GM18519 (cell line): ENCODE measurements at regions not wholly inside any gene's neighbourhood (a gene's known extent, or its start where the extent isn't known, plus 50 kb on each side); places are given as distances from the start of the nearest gene placed in this dataset.
"Not testable (repeated sequence)": the region's sequence is repeated elsewhere in the genome, so short reads cannot be mapped to it uniquely, and the experiment has no call there.

Source experiments
- ATAC-seq: cut with Tn5 transposase; IDR thresholded peaks from one replicate; pipeline ENCODE4 v1.9.1; 2021; ENCODE audit warnings: mild to moderate bottlenecking, moderate library complexity; ENCODE audit not compliant: unreplicated experiment, low FRiP score

DNA sequence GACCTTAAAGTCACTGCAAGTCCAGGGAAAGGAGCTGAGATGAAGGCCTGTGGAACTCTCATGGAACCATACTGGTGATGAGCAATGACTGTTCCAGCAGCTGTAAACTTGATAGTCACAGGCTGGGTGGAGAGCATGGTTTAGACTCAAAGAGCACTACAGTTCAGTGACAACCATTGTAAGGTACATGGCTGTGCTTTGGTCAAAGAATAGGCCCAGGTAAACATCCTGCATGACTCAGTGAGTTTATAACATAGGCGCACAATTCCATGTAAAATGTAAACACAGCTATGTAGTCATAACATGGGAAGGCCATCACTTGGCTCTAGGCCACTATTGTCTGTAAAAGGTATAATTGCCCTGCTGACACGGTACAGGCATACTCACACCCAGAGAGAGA is 119.3 kb upstream of the FSCB start:
- no peak for ATAC-seq

DNA sequence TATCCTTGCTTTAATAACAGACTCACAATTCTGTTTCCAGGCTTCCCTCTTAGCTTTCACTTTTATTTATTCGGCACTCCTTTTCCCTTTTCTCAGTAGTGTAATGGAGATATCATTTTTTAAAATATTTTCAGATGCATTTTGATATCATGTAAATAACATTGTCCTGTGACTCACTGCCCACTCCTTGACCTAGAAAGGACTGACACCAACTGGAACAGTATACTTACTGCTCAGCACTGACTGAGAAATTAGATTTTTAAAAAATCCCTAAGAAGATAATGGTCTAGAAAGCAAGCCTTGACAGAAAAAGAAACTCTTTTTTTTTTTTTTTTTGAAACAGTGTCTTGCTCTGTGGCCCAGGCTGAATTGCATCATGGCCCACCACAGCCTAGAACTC is 118.0 kb upstream of the FSCB start:
- no peak for ATAC-seq

DNA sequence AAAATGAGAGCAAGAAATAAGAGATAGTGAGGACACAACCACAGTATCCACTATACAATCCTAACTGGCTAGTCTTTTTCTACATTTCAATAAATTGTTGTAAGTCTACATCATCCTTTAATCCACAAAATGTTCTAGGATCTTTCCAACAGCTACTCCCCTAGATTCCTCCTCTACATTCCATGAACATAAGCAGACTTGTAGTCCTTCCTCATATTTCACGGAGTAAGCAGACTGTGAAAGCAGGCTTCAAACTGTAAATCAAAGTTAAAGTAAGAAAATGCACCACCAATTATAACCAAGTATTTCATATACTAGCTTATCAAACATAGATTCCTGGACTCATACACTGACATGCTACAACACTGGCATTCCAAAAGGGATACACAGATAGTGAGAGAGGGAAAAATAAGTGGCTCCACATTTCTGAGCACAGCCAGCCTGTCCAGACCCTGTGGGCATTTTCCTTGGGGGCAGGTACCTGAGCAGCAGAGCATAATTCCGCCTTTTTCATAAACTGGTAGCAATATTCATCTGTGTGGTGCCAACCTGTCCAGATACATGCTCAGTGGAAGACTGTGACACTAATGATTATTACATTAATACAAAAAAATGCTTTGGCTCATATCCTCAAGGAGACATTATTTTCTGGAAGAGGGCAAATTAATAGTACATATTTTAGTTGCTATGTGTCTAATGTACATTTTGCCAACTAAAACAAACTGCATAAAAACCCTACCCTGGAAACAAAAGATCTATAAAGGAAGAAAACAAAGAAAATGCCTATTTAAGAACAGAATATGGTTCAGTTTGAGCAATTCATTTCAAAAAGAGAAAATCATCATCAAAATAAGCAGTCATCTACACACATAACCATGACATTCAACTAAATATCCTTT is 113.3 kb upstream of the FSCB start:
- no peak for ATAC-seq

DNA sequence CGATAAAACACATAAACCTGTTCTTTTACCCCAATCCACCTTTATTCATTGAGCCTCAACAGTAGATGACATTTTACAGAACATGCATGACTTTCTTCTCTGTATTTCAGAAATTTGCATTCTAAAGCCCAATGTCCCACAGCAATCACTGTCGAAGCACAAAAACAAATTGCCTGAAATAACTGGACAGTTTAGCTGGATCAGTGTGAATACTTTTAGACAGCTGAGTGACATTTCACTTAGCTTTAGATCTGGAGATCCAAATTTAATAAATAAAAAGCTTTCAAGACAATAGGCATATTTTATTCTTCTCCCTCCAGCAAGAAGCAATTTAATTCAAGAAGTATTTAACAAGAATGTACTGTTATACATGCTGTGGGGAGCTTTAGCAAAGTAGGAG is 109.1 kb upstream of the FSCB start:
- no peak for ATAC-seq

DNA sequence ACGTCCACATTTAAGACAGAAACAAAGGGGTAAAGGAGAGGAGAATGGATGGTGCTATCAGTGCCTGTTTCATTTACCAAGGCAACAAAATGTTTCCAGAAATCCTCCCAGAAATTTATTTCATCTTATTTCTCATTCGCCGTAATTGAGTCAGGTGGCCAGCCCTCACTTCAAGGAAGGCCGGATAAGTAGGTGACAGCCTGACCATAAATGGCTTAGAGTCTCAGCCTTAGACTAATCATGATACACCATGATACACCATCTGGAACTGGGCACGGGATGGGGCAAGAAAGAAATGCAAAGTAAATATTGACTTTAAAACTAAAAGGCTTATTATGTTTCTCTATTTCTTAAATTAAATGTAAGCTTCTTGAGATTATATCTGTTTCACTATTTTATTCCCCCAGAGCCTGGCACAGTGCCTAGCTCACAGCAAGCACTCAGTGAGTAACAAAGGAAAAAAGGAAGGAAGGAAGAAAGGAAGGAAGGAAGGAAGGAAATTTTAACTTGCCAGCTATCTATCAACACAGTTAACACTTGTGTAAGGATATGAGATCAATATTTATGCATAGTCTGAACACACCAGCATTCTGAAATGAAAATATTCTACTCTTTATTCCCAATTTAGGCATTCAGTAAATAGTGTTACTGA is 106.1 kb upstream of the FSCB start:
- no peak for ATAC-seq

DNA sequence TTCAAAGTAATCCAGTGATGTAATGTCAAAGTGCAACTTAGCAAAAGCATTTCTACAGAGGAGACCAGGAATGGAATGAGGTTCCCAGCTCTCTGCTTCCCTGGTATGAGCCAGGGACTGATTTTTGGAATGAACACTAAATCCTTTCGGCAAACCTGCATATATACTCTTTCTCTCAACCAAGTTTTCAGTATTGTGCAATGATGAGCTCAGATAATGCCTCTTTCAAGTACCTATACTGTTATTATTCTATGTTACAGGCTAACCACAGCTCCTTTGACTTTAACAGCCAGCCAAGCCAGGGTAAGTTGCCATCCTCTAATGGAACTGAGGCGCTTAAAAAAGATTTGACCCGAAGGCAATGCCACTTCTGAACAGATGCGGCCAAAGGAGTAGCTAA is 104.9 kb upstream of the FSCB start:
- ATAC-seq = no peak

DNA sequence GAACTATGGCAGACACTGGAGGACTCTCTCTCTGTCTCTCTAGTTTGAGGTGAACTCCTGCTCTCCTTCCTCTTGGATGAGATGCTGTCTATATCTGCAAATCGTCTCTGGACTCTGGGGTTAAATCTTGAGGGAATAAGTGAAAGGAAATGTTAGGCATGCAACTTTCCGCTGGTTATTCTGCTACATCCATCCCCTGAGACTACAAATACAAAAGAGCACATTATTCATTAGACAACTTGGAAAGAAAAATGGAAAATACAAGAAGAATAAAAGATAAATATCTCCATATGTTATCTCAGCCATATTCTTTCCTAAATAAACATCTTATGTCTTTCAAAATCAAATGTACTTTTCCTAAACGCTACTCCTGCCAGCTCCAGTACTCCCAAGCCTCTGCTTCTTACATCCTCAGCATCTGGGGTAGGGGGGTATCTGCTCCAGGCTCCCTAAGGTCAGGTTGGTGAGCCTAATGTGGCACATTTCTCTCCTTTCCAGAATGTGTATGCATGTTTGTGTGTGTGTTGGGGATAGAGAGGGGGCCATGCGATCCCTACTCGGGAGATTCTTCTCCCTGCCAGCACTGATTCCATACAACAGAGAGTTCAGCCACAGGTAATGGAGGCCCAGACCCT is 102.9 kb upstream of the FSCB start:
- no peak for ATAC-seq

DNA sequence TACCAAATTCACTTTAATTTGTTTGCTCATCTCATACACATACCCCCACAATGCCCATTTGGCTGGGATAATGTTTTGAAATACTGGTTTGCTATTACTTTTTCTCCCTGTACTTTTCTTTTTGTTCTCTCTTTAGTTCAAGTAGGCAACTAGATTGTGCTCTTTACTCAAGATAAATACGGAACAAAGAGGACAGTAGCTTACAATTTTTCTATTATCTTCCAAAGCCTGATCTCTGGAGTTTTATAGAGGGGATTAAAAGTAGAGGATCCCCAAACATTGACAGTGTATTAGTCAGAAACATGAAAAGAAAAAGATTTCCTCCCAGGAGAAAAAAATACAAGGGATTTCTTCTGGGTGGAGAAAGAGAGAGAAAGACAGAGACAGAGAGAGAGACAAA is 102.1 kb upstream of the FSCB start:
- no peak for ATAC-seq

DNA sequence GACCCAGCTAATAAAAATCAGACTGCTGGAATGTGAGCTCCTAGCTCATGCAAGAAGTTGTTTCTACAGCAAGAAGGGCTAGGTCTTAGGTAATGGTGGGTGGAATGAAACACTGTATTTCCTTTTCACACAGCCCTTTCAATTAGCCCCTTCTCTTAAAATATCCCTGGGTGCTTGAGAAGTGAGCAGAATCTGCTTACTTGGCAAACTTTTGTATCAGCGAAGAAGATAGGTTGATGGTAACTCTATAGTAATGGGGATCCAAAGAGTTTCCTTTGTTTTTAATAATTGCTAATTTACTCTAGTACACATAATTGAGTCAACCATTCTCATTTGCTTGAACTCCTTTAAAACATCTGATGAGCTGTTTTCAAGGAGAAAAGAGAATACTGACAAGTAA is 100.6 kb upstream of the FSCB start:
- no peak for ATAC-seq

DNA sequence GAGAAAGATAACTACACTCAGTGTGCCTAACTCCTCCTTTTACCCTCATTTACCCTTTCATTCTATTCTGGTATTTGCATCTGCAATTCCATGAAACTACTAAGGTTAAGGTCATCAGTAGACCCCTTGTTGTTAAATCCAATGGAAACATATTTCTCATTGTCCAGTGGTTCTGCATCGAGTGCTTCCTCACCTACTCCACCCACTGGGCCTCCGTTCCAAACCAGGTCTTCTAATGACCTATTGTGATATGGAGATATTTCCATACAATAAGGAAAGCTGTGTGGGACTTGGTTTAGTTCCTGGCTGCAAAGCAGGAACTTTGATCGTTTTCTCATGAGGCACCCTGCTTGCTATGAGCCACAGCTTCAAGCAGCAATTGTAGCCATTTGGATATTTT is 99.5 kb upstream of the FSCB start:
- ATAC-seq = no peak

DNA sequence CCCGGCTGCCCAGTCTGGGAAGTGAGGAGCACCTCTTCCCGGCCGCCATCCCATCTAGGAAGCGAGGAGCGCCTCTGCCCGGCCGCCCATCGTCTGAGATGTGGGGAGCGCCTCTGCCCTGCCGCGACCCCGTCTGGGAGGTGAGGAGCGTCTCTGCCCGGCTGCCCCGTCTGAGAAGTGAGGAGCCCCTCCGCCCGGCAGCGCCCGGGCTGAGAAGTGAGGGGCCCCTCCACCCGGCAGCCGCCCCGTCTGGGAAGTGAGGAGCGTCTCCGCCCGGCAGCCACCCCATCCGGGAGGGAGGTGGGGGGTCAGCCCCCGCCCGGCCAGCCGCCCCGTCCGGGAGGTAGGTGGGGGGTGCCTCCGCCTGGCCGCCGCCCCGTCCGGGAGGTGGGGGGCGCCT is 94.2 kb upstream of the FSCB start:
- ATAC-seq = not testable (repeated sequence)

DNA sequence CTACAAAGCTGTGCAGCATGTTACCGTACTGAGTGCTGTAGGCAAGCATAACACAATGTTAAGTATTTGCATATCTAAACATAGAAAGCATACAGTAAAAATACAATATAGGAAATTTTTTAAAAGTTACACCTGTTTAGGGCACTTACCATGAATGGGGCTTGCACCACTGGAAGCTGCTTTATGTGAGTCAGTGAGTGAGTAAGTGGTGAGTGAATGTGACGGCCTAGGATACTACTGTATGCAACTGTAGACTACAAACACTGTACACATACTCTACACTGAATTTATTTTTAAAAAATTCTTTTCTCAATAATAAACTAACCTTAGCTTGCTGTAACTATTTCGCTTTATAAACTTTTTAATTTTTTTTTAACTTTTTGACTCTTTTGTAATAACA is 82.1 kb upstream of the FSCB start:
- ATAC-seq = no peak

DNA sequence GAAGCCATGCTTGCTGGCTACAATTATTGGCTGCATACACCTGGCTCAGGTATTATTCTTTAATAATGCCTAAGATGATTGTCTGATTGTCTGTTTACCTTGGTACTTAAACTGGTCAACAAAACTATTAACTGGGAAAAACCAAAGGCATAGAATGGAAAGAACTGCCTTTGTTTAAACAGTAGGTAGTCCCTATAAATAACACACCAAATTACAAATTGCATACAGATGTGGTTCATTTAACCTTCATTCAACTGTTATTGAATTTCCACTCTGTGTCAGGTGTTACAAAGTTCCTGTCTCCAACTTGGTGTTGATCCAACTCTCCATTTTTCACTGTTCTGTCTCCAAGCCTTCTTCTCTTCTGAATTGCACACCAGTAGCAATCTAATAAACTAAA is 79.8 kb upstream of the FSCB start:
- ATAC-seq = no peak

DNA sequence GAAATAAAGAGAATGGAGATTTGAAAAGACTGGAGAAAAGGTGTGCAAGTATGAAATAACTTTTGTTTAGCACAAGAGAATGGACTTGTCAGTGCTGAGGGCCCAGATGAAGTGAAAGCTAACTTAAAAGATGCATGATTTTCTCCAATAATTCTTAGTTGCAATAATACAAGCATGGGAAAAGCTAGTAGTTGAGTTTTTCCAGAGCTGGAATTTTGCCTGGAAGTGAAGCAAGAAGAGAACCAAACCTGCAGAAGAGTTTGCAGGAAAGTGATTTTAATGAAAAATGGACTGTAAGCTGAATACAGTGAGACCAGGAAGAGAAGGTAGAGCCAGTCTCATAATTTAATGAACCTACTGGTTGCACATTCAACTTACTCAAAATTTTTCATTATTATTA is 69.3 kb upstream of the FSCB start:
- ATAC-seq = no peak

DNA sequence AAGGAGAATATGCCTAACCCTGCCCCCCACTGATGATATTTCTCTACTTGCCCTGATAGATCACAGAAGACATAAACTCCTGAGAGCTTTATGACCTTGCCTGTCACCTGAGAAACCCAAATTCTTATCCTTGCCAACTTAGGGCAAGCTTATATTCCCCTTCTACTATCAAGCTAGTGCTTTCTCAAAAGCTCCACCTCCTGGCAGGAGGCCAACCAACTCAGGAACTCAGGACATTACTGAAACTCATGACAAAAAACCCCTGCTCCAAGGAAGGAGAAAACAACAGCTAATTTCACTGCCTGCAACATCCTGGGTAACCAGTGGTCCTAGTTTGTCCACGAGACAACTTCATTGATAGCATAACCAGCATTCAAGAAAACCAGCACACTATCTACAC is 60.9 kb upstream of the FSCB start:
- ATAC-seq = no peak

DNA sequence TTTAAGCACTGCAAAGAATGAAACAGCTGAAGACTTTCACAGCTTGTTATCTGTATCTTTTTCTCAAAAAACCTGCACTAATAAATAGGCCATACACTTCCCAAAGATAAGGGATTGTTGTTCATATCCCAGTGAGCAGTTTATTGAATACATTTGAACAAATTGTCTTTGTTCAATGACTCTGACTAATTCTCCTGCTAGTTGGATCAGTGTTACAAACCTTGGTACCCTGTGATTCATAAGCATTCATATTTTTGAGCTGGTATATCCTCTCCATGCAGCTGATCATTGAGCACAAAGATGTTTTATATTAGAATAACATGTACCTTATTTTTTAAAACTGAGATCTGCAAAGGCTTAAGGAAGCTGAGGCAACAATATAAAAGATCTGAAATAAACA is 58.9 kb upstream of the FSCB start:
- ATAC-seq = no peak

DNA sequence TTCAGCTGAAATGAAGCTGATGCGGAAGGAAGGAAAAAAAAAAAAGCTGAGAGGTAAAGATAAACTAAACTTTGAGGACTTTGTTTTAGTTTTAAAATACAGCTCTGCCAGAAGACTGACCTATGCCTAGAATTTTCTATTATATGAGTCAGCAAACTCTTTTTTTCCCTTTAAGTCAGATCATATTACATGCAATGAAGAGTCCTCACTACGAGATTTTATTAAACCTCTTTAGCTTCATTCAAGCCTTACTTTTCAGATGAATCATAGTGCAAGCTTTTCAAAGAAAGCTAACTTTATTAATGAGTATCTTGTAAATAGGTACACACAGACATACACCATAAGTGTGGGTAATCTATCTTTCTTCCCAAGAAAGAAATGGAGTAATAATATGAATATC is 57.8 kb upstream of the FSCB start:
- ATAC-seq = no peak
